ENCODE measurements at regions not wholly inside any gene's neighbourhood (a gene's known extent, or its start where the extent isn't known, plus 50 kb on each side); places are given as distances from the start of the nearest gene placed in this dataset.

DNA sequence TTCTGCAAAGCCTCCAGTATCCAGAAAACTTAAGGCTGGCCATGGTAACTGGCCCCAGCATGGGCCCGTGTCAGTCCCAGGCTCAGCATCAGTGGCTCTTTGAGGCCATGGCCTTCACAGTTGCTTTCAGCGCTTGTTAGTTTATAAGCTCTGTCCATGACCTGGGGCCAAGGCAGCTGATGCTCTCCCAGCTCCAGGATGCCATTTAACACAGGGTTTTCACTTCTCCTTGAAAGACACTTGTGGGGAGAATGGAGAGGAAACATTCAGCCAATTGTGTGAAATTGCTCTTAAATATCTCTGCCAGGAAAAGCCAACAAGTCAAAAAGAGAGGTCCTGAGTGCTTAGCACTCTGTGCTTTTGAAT lies 321.3 kb downstream of the FOXO1 start:
- H3K4me3 ChIP-seq (ENCODE audit: low read depth, low read length): no peak overlapping the region
- DNase-seq (ENCODE audit: low read depth): no peak
- TF ChIP-seq POLR2A (IDR thresholded peaks at IDR 0.05; ENCODE audit: extremely low read depth, insufficient read length) (no peak), MYC (IDR thresholded peaks at IDR 0.05; ENCODE audit: low read depth, low read length) (no peak)
- TF ChIP-seq, protein P1, sequence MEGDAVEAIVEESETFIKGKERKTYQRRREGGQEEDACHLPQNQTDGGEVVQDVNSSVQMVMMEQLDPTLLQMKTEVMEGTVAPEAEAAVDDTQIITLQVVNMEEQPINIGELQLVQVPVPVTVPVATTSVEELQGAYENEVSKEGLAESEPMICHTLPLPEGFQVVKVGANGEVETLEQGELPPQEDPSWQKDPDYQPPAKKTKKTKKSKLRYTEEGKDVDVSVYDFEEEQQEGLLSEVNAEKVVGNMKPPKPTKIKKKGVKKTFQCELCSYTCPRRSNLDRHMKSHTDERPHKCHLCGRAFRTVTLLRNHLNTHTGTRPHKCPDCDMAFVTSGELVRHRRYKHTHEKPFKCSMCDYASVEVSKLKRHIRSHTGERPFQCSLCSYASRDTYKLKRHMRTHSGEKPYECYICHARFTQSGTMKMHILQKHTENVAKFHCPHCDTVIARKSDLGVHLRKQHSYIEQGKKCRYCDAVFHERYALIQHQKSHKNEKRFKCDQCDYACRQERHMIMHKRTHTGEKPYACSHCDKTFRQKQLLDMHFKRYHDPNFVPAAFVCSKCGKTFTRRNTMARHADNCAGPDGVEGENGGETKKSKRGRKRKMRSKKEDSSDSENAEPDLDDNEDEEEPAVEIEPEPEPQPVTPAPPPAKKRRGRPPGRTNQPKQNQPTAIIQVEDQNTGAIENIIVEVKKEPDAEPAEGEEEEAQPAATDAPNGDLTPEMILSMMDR (IDR thresholded peaks at IDR 0.05; ENCODE audit: low read depth, low read length): no peak
- TF ChIP-seq, protein P2, sequence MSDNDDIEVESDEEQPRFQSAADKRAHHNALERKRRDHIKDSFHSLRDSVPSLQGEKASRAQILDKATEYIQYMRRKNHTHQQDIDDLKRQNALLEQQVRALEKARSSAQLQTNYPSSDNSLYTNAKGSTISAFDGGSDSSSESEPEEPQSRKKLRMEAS (IDR thresholded peaks at IDR 0.05; ENCODE audit: low read depth, low read length): no peak

DNA sequence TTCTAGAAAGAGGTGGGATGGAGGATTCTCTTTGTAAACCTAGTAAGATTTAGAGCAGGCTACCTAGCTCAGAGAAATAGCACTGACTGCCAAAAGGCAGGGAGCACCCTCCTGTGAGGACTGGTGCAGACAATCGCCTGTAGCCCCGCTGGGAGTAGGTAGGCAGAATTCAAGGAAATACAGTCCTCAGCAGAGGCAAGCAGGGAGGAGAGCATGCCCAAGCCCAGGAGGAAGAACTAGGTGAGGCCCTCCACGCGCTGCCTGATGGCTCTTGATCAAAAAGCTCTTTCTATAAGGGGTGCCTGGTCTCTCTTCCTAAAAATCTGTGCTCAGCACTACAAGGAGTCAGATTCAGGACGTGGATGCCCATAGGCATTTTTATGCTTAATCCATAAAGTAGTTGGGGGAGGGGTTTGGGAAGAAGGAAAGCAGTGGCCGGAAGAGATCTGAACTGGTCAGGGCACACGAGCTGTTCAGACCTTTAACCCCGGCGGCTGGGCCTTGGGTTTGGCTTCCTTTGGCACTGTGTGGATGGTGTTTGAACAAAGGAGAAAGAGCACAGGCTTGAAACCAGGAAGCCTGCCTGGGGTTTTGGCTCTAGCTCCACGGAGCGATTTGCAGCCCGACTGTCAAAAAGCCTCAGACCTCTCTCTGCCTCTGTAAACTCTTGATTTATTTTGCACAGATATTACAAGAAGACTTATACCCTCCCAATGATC lies 320.6 kb downstream of the FOXO1 start:
- no peak for DNase-seq (ENCODE audit: low read depth)
- TF ChIP-seq POLR2A (IDR thresholded peaks at IDR 0.05; ENCODE audit: extremely low read depth, insufficient read length): no peak
- TF ChIP-seq, protein P2 (IDR thresholded peaks at IDR 0.05; ENCODE audit: low read depth, low read length): no peak
- TF ChIP-seq, protein P1 (IDR thresholded peaks at IDR 0.05; ENCODE audit: low read depth, low read length): no peak
- no peak for TF ChIP-seq MYC (IDR thresholded peaks at IDR 0.05; ENCODE audit: low read depth, low read length)
- no peak overlapping the region for H3K4me3 ChIP-seq (ENCODE audit: low read depth, low read length)

DNA sequence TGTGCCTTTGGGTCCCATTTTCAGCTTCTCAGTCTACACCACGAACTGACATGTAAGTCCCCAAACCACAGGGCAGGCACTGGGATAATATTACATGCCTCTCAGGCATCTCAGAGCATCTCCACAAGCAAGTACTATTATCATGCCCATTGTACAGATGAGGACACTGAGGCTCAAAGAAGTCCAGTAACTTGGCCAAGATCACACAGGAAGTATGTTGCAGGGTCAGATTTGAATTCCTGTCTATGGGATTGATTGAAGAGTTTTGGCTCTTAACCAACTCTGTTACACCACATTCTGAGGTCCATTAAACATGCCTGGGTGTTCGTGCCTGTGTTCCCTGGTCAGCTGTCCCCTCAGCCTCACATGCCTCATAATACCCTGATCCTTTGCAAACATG lies 319.8 kb downstream of the FOXO1 start:
- DNase-seq (ENCODE audit: low read depth): no peak
- H3K4me3 ChIP-seq (ENCODE audit: low read depth, low read length): no peak overlapping the region
- TF ChIP-seq MYC (IDR thresholded peaks at IDR 0.05; ENCODE audit: low read depth, low read length): no peak
- TF ChIP-seq, protein P1 (IDR thresholded peaks at IDR 0.05; ENCODE audit: low read depth, low read length): no peak

GRCh38 chr13:40348096-40348679 lies 318.3 kb downstream of the FOXO1 start:
- TF ChIP-seq, protein P2 (IDR thresholded peaks at IDR 0.05; ENCODE audit: low read depth, low read length): no peak
- TF ChIP-seq, protein P1 (IDR thresholded peaks at IDR 0.05; ENCODE audit: low read depth, low read length): no peak
- TF ChIP-seq POLR2A (IDR thresholded peaks at IDR 0.05; ENCODE audit: extremely low read depth, insufficient read length) (no peak), MYC (IDR thresholded peaks at IDR 0.05; ENCODE audit: low read depth, low read length) (no peak)
- no peak for DNase-seq (ENCODE audit: low read depth)
- H3K4me3 ChIP-seq (ENCODE audit: low read depth, low read length): no peak overlapping the region

GRCh38 chr13:40350283-40350992 lies 316.0 kb downstream of the FOXO1 start:
- DNase-seq (ENCODE audit: low read depth): no peak
- no peak overlapping the region for H3K4me3 ChIP-seq (ENCODE audit: low read depth, low read length)
- TF ChIP-seq MYC (IDR thresholded peaks at IDR 0.05; ENCODE audit: low read depth, low read length) (no peak), POLR2A (IDR thresholded peaks at IDR 0.05; ENCODE audit: extremely low read depth, insufficient read length) (no peak)
- TF ChIP-seq, protein P1 (IDR thresholded peaks at IDR 0.05; ENCODE audit: low read depth, low read length): no peak
- TF ChIP-seq, protein P2 (IDR thresholded peaks at IDR 0.05; ENCODE audit: low read depth, low read length): no peak

Measured in NB4 (cell line).